Vagina (tissue), 2 donors: ENCODE measurements at regions not wholly inside any gene's neighbourhood (a gene's known extent, or its start where the extent isn't known, plus 50 kb on each side); places are given as distances from the start of the nearest gene placed in this dataset.

Source experiments
- DNase-seq, 2 donors: peaks; one replicate each; pipeline ENCODE4 v3.0.0-alpha.2; 2017; ENCODE audit errors: extremely low spot score in 2 of 2
- H3K27ac ChIP-seq: fragments of 200-600 bp; sonication (generic); one replicate; pipeline ENCODE4 v1.5.1; 2019
- H3K27me3 ChIP-seq: fragments of 200-600 bp; sonication (generic); one replicate; pipeline ENCODE4 v1.5.1; 2019
- H3K36me3 ChIP-seq, 2 donors: fragments of 200-600 bp; sonication (generic); one replicate each; pipeline ENCODE4 v1.5.1; 2017 to 2019
- H3K4me1 ChIP-seq: fragments of 200-600 bp; sonication (generic); one replicate; pipeline ENCODE4 v1.5.1; 2019
- H3K4me3 ChIP-seq, 2 donors: fragments of 200-600 bp; sonication (generic); 1 replicate in 1 of 2; 2 replicates in 1 of 2; pipeline ENCODE4 v1.5.1; 2016 to 2019
- H3K9me3 ChIP-seq: fragments of 200-600 bp; sonication (generic); one replicate; pipeline ENCODE4 v1.5.1; 2019
- CTCF ChIP-seq, 3 experiments: fragments of 450-650 bp in 2 of 3; fragments of 200-600 bp in 1 of 3; sonication (generic) in 1 of 3; IDR thresholded peaks; one replicate each; pipeline ENCODE4 v1.5.1; 2017 to 2019; ENCODE audit warnings: antibody characterized with exemption in 3 of 3, mild to moderate bottlenecking in 2 of 3, moderate library complexity in 2 of 3
- POLR2A ChIP-seq, 2 donors: fragments of 450-650 bp; IDR thresholded peaks; one replicate each; pipeline ENCODE4 v1.6.1; 2017; ENCODE audit warnings: antibody characterized with exemption in 2 of 2, mild to moderate bottlenecking in 2 of 2, moderate library complexity in 2 of 2
- POLR2AphosphoS5 ChIP-seq, 2 donors: sonication (generic); formaldehyde crosslinking; IDR thresholded peaks; one replicate each; pipeline ENCODE4 v1.9.0; 2017; ENCODE audit warnings: antibody characterized with exemption in 2 of 2, mild to moderate bottlenecking in 2 of 2, low read depth in 1 of 2; ENCODE audit not compliant: insufficient read depth in 1 of 2
- intact Hi-C: fragments of 100-400 bp; cut with DNase I; formaldehyde crosslinking; loops from one replicate; pipeline ENCODE4 v1.15.1; 2023

- H3K4me3 ChIP-seq: no peak overlapping the region
- no peak for DNase-seq
- H3K9me3 ChIP-seq: no peaks in the 10 kb centered on the region
- H3K27me3 ChIP-seq: no peaks in the 10 kb centered on the region
- no peak overlapping the region for H3K27ac ChIP-seq
- H3K4me1 ChIP-seq: no peaks in the 10 kb centered on the region
- no peak for TF ChIP-seq POLR2AphosphoS5 (IDR thresholded peaks at IDR 0.05; ENCODE audit: insufficient read depth in 1 of 2, low read depth in 1 of 2)
- no peak for TF ChIP-seq POLR2A (IDR thresholded peaks at IDR 0.05)
- TF ChIP-seq CTCF (IDR thresholded peaks at IDR 0.05): no peak
- H3K36me3 ChIP-seq: no peaks in the 10 kb centered on the region
- intact Hi-C loops: no loop called here
Observed at GRCh38 chr4:123941306-123941705, 544.7 kb downstream of the SPRY1 start.

GRCh38 chr4:123943976-123944375 is 547.4 kb downstream of the SPRY1 start:
- DNase-seq: no peak
- H3K4me1 ChIP-seq: no peaks in the 10 kb centered on the region
- H3K36me3 ChIP-seq: no peaks in the 10 kb centered on the region
- TF ChIP-seq POLR2AphosphoS5 (IDR thresholded peaks at IDR 0.05; ENCODE audit: insufficient read depth in 1 of 2, low read depth in 1 of 2): no peak
- TF ChIP-seq CTCF (IDR thresholded peaks at IDR 0.05): no peak
- no peak for TF ChIP-seq POLR2A (IDR thresholded peaks at IDR 0.05)
- H3K27ac ChIP-seq: no peak overlapping the region
- intact Hi-C loops: no loop called here
- H3K4me3 ChIP-seq: no peak overlapping the region
- no peaks in the 10 kb centered on the region for H3K9me3 ChIP-seq
- H3K27me3 ChIP-seq: no peaks in the 10 kb centered on the region

- no peak for DNase-seq
- no peak overlapping the region for H3K27ac ChIP-seq
- TF ChIP-seq CTCF (IDR thresholded peaks at IDR 0.05) (no peak), POLR2A (IDR thresholded peaks at IDR 0.05) (no peak), POLR2AphosphoS5 (IDR thresholded peaks at IDR 0.05; ENCODE audit: insufficient read depth in 1 of 2, low read depth in 1 of 2) (no peak)
- no peaks in the 10 kb centered on the region for H3K27me3 ChIP-seq
- no peaks in the 10 kb centered on the region for H3K9me3 ChIP-seq
- no peaks in the 10 kb centered on the region for H3K36me3 ChIP-seq
- no peaks in the 10 kb centered on the region for H3K4me1 ChIP-seq
- no peak overlapping the region for H3K4me3 ChIP-seq
- intact Hi-C loops: no loop called here
Observed at GRCh38 chr4:123945301-123945700, 548.7 kb downstream of the SPRY1 start.

GRCh38 chr4:123950530-123950929 is 553.9 kb downstream of the SPRY1 start:
- Histone ChIP-seq H3K27me3 (no peaks in the 10 kb centered on the region), H3K4me1 (no peaks in the 10 kb centered on the region), H3K9me3 (no peaks in the 10 kb centered on the region), H3K36me3 (no peaks in the 10 kb centered on the region), H3K27ac (no peak overlapping the region), H3K4me3 (no peak overlapping the region)
- TF ChIP-seq POLR2AphosphoS5 (IDR thresholded peaks at IDR 0.05; ENCODE audit: insufficient read depth in 1 of 2, low read depth in 1 of 2) (no peak), CTCF (IDR thresholded peaks at IDR 0.05) (no peak)
- intact Hi-C loops: no loop called here
- DNase-seq: no peak

GRCh38 chr4:123952530-123953274 is 556.1 kb downstream of the SPRY1 start:
- Histone ChIP-seq H3K4me1 (no peaks in the 10 kb centered on the region), H3K9me3 (no peaks in the 10 kb centered on the region), H3K4me3 (no peak overlapping the region), H3K27ac (no peak overlapping the region), H3K36me3 (no peaks in the 10 kb centered on the region), H3K27me3 (no peaks in the 10 kb centered on the region)
- TF ChIP-seq CTCF (IDR thresholded peaks at IDR 0.05): no peak
- TF ChIP-seq POLR2AphosphoS5 (IDR thresholded peaks at IDR 0.05; ENCODE audit: insufficient read depth in 1 of 2, low read depth in 1 of 2): no peak
- TF ChIP-seq POLR2A (IDR thresholded peaks at IDR 0.05): no peak
- DNase-seq: no peak
- intact Hi-C loops: no loop called here
